ENCODE measurements at regions not wholly inside any gene's neighbourhood (a gene's known extent, or its start where the extent isn't known, plus 50 kb on each side); places are given as distances from the start of the nearest gene placed in this dataset.

DNA sequence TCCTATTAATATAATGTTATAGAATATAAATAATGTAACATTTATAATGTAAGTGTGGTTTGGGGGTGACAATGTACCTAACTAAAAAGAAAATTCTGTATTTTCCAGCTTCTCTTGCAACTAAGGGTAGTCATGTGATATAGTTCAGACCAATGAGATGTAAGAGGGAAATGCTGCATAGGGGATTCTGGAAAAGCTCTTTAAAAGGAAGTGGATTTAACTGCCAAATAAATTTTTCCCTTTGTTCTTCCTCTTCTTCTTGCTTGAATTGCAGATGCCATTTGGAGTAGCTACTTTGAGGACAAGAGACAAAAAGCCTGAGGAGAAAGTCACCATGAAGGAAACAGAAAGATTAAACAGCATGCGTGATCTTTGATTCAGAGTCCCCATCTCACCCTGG lies 194.3 kb downstream of the PTEN start:
- TF ChIP-seq FOXP2 (optimal IDR thresholded peaks at IDR 0.05; ENCODE audit: borderline replicate concordance, extremely low read depth, extremely low read length, insufficient read depth) (no peak), POLR2AphosphoS5 (IDR thresholded peaks at IDR 0.05; ENCODE audit: low read depth, low read length) (no peak), TAF1 (IDR thresholded peaks at IDR 0.05; ENCODE audit: borderline replicate concordance, insufficient read depth, low read length) (no peak), SIN3A (IDR thresholded peaks at IDR 0.05; ENCODE audit: borderline replicate concordance, insufficient read depth, low read length) (no peak)
- TF ChIP-seq, protein P1, sequence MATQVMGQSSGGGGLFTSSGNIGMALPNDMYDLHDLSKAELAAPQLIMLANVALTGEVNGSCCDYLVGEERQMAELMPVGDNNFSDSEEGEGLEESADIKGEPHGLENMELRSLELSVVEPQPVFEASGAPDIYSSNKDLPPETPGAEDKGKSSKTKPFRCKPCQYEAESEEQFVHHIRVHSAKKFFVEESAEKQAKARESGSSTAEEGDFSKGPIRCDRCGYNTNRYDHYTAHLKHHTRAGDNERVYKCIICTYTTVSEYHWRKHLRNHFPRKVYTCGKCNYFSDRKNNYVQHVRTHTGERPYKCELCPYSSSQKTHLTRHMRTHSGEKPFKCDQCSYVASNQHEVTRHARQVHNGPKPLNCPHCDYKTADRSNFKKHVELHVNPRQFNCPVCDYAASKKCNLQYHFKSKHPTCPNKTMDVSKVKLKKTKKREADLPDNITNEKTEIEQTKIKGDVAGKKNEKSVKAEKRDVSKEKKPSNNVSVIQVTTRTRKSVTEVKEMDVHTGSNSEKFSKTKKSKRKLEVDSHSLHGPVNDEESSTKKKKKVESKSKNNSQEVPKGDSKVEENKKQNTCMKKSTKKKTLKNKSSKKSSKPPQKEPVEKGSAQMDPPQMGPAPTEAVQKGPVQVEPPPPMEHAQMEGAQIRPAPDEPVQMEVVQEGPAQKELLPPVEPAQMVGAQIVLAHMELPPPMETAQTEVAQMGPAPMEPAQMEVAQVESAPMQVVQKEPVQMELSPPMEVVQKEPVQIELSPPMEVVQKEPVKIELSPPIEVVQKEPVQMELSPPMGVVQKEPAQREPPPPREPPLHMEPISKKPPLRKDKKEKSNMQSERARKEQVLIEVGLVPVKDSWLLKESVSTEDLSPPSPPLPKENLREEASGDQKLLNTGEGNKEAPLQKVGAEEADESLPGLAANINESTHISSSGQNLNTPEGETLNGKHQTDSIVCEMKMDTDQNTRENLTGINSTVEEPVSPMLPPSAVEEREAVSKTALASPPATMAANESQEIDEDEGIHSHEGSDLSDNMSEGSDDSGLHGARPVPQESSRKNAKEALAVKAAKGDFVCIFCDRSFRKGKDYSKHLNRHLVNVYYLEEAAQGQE (IDR thresholded peaks at IDR 0.05; ENCODE audit: insufficient read depth in 1 of 2, low read depth in 2 of 2, low read length in 2 of 2) = no peak

DNA sequence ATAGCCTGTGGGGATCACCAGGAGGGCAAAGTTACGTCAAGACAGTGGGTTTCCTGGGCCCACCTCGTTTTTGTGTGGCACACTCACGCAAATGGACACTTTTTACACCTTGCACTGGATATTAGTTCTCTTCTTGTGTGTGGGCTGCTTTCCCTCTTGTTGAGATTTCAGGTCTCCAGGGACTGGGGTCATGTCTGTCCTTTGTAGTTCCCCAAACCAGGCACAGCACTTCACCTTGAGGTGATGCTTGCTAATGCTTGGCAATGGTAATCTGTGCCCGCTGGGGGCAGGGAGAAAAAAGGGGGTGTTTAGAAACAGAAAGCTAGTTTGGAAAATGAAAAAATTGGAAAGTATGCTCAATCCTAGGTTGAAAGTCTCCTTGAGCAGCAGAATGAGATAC lies 195.3 kb downstream of the PTEN start:
- no peak for TF ChIP-seq TAF1 (IDR thresholded peaks at IDR 0.05; ENCODE audit: borderline replicate concordance, insufficient read depth, low read length)
- no peak for TF ChIP-seq FOXP2 (optimal IDR thresholded peaks at IDR 0.05; ENCODE audit: borderline replicate concordance, extremely low read depth, extremely low read length, insufficient read depth)
- TF ChIP-seq, protein P1 (IDR thresholded peaks at IDR 0.05; ENCODE audit: insufficient read depth in 1 of 2, low read depth in 2 of 2, low read length in 2 of 2) = no peak
- TF ChIP-seq POLR2AphosphoS5 (IDR thresholded peaks at IDR 0.05; ENCODE audit: low read depth, low read length) = no peak
- TF ChIP-seq SIN3A (IDR thresholded peaks at IDR 0.05; ENCODE audit: borderline replicate concordance, insufficient read depth, low read length) = no peak

DNA sequence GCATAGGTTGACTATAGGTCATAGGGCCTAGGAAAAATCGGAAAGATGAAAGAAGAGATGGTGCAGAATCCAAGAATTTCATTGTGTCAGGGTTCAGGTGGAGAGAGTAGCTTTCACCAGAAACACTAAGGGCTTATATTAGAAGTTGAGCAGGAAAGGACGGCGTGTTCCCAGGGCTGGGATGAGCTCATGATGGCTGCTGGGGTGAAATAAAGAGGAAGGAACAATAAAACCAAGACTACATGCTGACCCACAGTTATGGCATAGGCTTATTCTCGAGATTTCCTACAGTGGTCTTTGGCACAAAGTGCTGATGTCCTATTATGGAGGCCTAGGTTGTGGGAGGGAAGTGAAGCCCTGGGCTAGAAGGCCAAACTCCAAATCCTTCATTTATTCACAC lies 195.8 kb downstream of the PTEN start:
- no peak for TF ChIP-seq TAF1 (IDR thresholded peaks at IDR 0.05; ENCODE audit: borderline replicate concordance, insufficient read depth, low read length)
- TF ChIP-seq FOXP2 (optimal IDR thresholded peaks at IDR 0.05; ENCODE audit: borderline replicate concordance, extremely low read depth, extremely low read length, insufficient read depth) = no peak
- TF ChIP-seq, protein P1 (IDR thresholded peaks at IDR 0.05; ENCODE audit: insufficient read depth in 1 of 2, low read depth in 2 of 2, low read length in 2 of 2) = no peak
- TF ChIP-seq SIN3A (IDR thresholded peaks at IDR 0.05; ENCODE audit: borderline replicate concordance, insufficient read depth, low read length) = no peak
- no peak for TF ChIP-seq POLR2AphosphoS5 (IDR thresholded peaks at IDR 0.05; ENCODE audit: low read depth, low read length)

DNA sequence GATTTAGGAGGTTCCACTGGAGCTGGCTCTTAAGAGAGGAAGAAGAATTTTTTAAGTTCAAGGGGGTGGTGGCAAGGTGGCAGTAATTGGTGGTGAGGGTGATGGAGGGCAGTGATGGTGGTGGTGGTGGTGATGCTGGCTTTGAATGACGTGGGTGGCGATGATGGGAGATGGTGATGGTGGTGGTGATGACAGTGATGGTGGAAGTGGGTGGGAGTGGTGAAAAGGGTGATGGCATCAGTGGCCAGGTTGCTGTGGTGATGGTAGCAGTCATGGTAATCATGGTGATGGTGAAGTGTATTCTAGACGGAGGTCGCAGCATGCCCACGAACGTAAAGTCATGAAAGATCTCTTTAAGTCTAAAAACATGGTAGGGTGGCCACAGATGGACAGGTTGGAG lies 197.3 kb downstream of the PTEN start:
- TF ChIP-seq SIN3A (IDR thresholded peaks at IDR 0.05; ENCODE audit: borderline replicate concordance, insufficient read depth, low read length) (no peak), TAF1 (IDR thresholded peaks at IDR 0.05; ENCODE audit: borderline replicate concordance, insufficient read depth, low read length) (no peak), FOXP2 (optimal IDR thresholded peaks at IDR 0.05; ENCODE audit: borderline replicate concordance, extremely low read depth, extremely low read length, insufficient read depth) (no peak), POLR2AphosphoS5 (IDR thresholded peaks at IDR 0.05; ENCODE audit: low read depth, low read length) (no peak)
- TF ChIP-seq, protein P1 (IDR thresholded peaks at IDR 0.05; ENCODE audit: insufficient read depth in 1 of 2, low read depth in 2 of 2, low read length in 2 of 2) = no peak

GRCh38 chr10:88062385-88062784 lies 199.0 kb downstream of the PTEN start:
- TF ChIP-seq TAF1 (IDR thresholded peaks at IDR 0.05; ENCODE audit: borderline replicate concordance, insufficient read depth, low read length) = no peak
- TF ChIP-seq FOXP2 (optimal IDR thresholded peaks at IDR 0.05; ENCODE audit: borderline replicate concordance, extremely low read depth, extremely low read length, insufficient read depth) = no peak
- TF ChIP-seq, protein P1 (IDR thresholded peaks at IDR 0.05; ENCODE audit: insufficient read depth in 1 of 2, low read depth in 2 of 2, low read length in 2 of 2) = no peak
- no peak for TF ChIP-seq SIN3A (IDR thresholded peaks at IDR 0.05; ENCODE audit: borderline replicate concordance, insufficient read depth, low read length)
- no peak for TF ChIP-seq POLR2AphosphoS5 (IDR thresholded peaks at IDR 0.05; ENCODE audit: low read depth, low read length)

All from PFSK-1 (cell line).